ENCODE measurements at regions not wholly inside any gene's neighbourhood (a gene's known extent, or its start where the extent isn't known, plus 50 kb on each side); places are given as distances from the start of the nearest gene placed in this dataset.

GRCh38 chr14:43307836-43308235 is 1199.2 kb downstream of the FSCB start:
- no peaks in the 10 kb centered on the region for H3K27me3 ChIP-seq (ENCODE audit: control insufficient read depth in 1 of 2, insufficient read depth in 2 of 2, low read length in 2 of 2)
- ChIA-PET CTCF (ENCODE audit: low intra/inter-chr PET ratio, low total read pairs) (no interaction called here), POLR2A (no interaction called here)
- H4K20me1 ChIP-seq (ENCODE audit: insufficient read depth, low read length) = no peaks in the 10 kb centered on the region
- no peaks in the 10 kb centered on the region for H3K4me1 ChIP-seq (ENCODE audit: insufficient read depth, low read length)
- TF ChIP-seq ZNF121 (CRISPR knock-in tag; IDR thresholded peaks at IDR 0.05) (no peak), NCOR1 (IDR thresholded peaks at IDR 0.05; ENCODE audit: borderline replicate concordance, low read length) (no peak), MTA1 (CRISPR knock-in tag; IDR thresholded peaks at IDR 0.05; ENCODE audit: borderline replicate concordance) (no peak), MZF1 (CRISPR knock-in tag; IDR thresholded peaks at IDR 0.05; ENCODE audit: borderline replicate concordance) (no peak), ZNF276 (CRISPR knock-in tag; IDR thresholded peaks at IDR 0.05; ENCODE audit: low read depth) (no peak), ZBTB38 (CRISPR knock-in tag; IDR thresholded peaks at IDR 0.05) (no peak), ZC3H13 (CRISPR knock-in tag; IDR thresholded peaks at IDR 0.05) (no peak), SP1 (IDR thresholded peaks at IDR 0.05) (no peak), SP1 (CRISPR knock-in tag; IDR thresholded peaks at IDR 0.05) (no peak), MAFG (CRISPR knock-in tag; IDR thresholded peaks at IDR 0.05) (no peak), BRF2 (CRISPR knock-in tag; IDR thresholded peaks at IDR 0.05) (no peak)
- ATAC-seq (no peak), FAIRE-seq (no peak), DNase-seq (ENCODE audit: low spot score) (no peak)
- intact Hi-C loops (cut with micrococcal nuclease; ENCODE audit: unreplicated experiment) = no loop called here
- no peaks in the 10 kb centered on the region for H3K79me2 ChIP-seq (ENCODE audit: insufficient read depth, low read length)
- no peaks in the 10 kb centered on the region for H3K36me3 ChIP-seq (replicated peaks in 1 of 2; ENCODE audit: control insufficient read depth in 1 of 2, insufficient read depth in 2 of 2, low read length in 2 of 2)
- no peak overlapping the region for H3K9ac ChIP-seq (ENCODE audit: insufficient read depth, low read depth, low read length)
- H3K9me3 ChIP-seq (ENCODE audit: low read length) = peaks cover 96% of the 10 kb centered on the region
- no peak overlapping the region for H3K4me2 ChIP-seq (ENCODE audit: low read depth, low read length)
- in situ Hi-C loops (cut with HindIII; ENCODE audit: extremely low pct_ligation_motif_present, low pct_unique_long_range_greater_than_20kb) = no loop called here
- H2AFZ ChIP-seq (ENCODE audit: low read length) = no peak overlapping the region
- no peak overlapping the region for H3K27ac ChIP-seq (ENCODE audit: extremely low read length, insufficient read depth, low read length)
- no peak overlapping the region for H3K4me3 ChIP-seq (replicated peaks in 1 of 3; ENCODE audit: insufficient read depth in 1 of 3, low read depth in 2 of 3, low read length in 3 of 3)
- no TSS peak for BruUV-seq (replicated peaks)
- 3% methylated on average over 1 of the region's 1 CpG for WGBS (ENCODE audit: low lambda C conversion rate)
